Colonic mucosa (tissue), 4 donors: ENCODE measurements at regions not wholly inside any gene's neighbourhood (a gene's known extent, or its start where the extent isn't known, plus 50 kb on each side); places are given as distances from the start of the nearest gene placed in this dataset.

ENCODE experiments used
- DNase-seq: peaks from one replicate; pipeline ENCODE4 v3.0.0-alpha.2; 2020
- H3K27ac ChIP-seq: fragments of 200-600 bp; one replicate; pipeline ENCODE4 v1.8.0; 2021
- H3K27me3 ChIP-seq: fragments of 200-600 bp; one replicate; pipeline ENCODE4 v1.8.0; 2021
- H3K36me3 ChIP-seq: fragments of 200-600 bp; one replicate; pipeline ENCODE4 v1.8.0; 2021
- H3K4me1 ChIP-seq: fragments of 200-600 bp; one replicate; pipeline ENCODE4 v1.8.0; 2021; ENCODE audit warnings: mild to moderate bottlenecking
- H3K4me3 ChIP-seq: fragments of 200-600 bp; one replicate; pipeline ENCODE4 v1.8.0; 2021
- H3K9ac ChIP-seq, 2 donors: one replicate each; pipeline ENCODE4 v1.7.0; 2013; ENCODE audit warnings: control low read depth in 2 of 2, low read depth in 2 of 2, low read length in 2 of 2
- H3K9me3 ChIP-seq: fragments of 200-600 bp; one replicate; pipeline ENCODE4 v1.8.0; 2021
- CTCF ChIP-seq: fragments of 200-600 bp; IDR thresholded peaks from one replicate; pipeline ENCODE4 v1.8.0; 2022; ENCODE audit warnings: antibody characterized with exemption, mild to moderate bottlenecking
- intact Hi-C: fragments of 100-400 bp; cut with DNase I; formaldehyde crosslinking; loops from one replicate; pipeline ENCODE4 v1.14.1; 2022
- donor health status: healthy.
- donor health status: DM: no; HTN: no; CAD: no.
- donor health status: DM: no; HTN: no; CAD: no.

GRCh38 chr4:188619456-188620149 lies 480.4 kb downstream of the TRIML1 start:
- intact Hi-C loops: no loop called here
- no peaks in the 10 kb centered on the region for H3K4me1 ChIP-seq
- H3K9me3 ChIP-seq: no peaks in the 10 kb centered on the region
- no peak overlapping the region for H3K9ac ChIP-seq
- no peaks in the 10 kb centered on the region for H3K27me3 ChIP-seq
- no peak overlapping the region for H3K27ac ChIP-seq
- TF ChIP-seq CTCF: no peak
- H3K4me3 ChIP-seq: no peak overlapping the region
- no peaks in the 10 kb centered on the region for H3K36me3 ChIP-seq
- no peak for DNase-seq

- H3K27me3 ChIP-seq: no peaks in the 10 kb centered on the region
- DNase-seq: no peak
- intact Hi-C loops: no loop called here
- no peak overlapping the region for H3K27ac ChIP-seq
- no peaks in the 10 kb centered on the region for H3K36me3 ChIP-seq
- TF ChIP-seq CTCF: no peak
- no peaks in the 10 kb centered on the region for H3K9me3 ChIP-seq
- H3K4me3 ChIP-seq: no peak overlapping the region
- H3K9ac ChIP-seq: no peak overlapping the region
- no peaks in the 10 kb centered on the region for H3K4me1 ChIP-seq
Observed at GRCh38 chr4:188620608-188621007, 481.4 kb downstream of the TRIML1 start.

- Histone ChIP-seq H3K4me1 (no peaks in the 10 kb centered on the region), H3K27me3 (no peaks in the 10 kb centered on the region), H3K27ac (no peak overlapping the region), H3K4me3 (no peak overlapping the region), H3K9ac (no peak overlapping the region), H3K36me3 (no peaks in the 10 kb centered on the region), H3K9me3 (no peaks in the 10 kb centered on the region)
- no peak for TF ChIP-seq CTCF
- no peak for DNase-seq
- intact Hi-C loops: no loop called here
Observed at GRCh38 chr4:188623314-188623854, 484.1 kb downstream of the TRIML1 start.

- H3K36me3 ChIP-seq: no peaks in the 10 kb centered on the region
- H3K27me3 ChIP-seq: no peaks in the 10 kb centered on the region
- H3K27ac ChIP-seq: no peak overlapping the region
- intact Hi-C loops: no loop called here
- TF ChIP-seq CTCF: no peak
- no peak overlapping the region for H3K9ac ChIP-seq
- H3K4me3 ChIP-seq: no peak overlapping the region
- no peaks in the 10 kb centered on the region for H3K4me1 ChIP-seq
- no peaks in the 10 kb centered on the region for H3K9me3 ChIP-seq
- DNase-seq: no peak
Observed at GRCh38 chr4:188624370-188624769, 485.1 kb downstream of the TRIML1 start.

DNA sequence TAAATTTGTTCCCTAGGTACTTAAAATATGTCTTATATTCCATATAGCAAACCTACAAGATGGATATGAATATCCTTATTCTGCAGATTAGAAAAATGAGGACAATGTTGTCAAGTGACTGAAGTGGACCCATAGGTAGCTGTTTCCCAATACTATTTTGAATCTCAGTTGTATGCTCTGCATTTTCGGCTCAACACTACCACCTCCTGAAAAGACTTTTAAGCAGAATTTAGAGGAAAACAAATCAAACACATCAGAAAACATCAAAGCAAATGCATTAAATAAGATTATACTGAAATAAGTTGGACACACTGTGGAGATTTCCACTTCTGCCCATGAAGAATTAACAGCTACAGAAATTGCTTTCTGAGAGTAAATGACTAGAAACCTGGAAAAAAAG lies 488.7 kb downstream of the TRIML1 start:
- Histone ChIP-seq H3K4me3 (no peak overlapping the region), H3K36me3 (no peaks in the 10 kb centered on the region), H3K4me1 (no peaks in the 10 kb centered on the region), H3K9me3 (no peaks in the 10 kb centered on the region), H3K27me3 (no peaks in the 10 kb centered on the region), H3K27ac (no peak overlapping the region), H3K9ac (no peak overlapping the region)
- no peak for DNase-seq
- intact Hi-C loops: no loop called here
- no peak for TF ChIP-seq CTCF
